HG03280 (cell line): ENCODE measurements at regions not wholly inside any gene's neighbourhood (a gene's known extent, or its start where the extent isn't known, plus 50 kb on each side); places are given as distances from the start of the nearest gene placed in this dataset.

Experiments used
- ATAC-seq: cut with Tn5 transposase; IDR thresholded peaks from one replicate; pipeline ENCODE4 v1.9.1; 2021; ENCODE audit warnings: mild to moderate bottlenecking, moderate library complexity; ENCODE audit not compliant: unreplicated experiment

DNA sequence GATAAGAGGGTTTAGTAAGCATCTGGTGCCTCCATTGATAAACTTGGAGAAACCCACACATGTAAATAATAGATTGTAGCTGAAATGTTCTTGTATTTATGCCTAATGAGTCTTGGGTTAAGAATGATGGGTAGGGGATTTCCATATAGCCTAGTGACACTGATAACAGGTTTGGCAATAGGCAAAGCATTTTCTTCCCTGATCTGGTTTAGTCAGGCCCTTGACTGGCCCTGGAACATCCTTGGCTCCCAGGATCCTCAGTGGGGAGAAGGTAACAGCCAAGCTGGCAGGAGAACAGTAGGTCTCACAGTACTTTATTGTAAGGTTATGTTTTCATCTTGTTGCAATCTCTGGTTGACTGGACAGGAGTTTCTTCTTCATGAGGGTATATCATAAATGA, 228.4 kb downstream of the DIPK2A start:
- ATAC-seq = no peak

DNA sequence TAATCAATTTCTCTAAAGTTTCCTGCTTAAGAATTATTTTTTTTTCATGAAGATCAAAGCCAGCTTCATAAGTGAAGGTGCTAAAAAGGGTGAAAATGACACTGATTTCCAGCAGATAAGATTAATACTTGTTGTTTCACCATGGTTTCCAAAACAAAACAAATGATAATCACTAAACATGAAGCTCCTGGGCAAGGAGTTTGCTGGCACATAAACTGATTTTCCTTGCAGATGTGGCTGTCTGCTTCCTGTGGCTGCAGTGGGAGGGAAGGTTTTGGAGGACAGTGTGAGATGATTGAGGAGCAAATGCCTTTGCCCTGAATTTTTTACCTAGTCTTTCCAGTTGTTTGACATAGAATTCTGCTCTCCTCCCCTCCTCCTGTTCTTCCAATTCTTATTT, 228.8 kb downstream of the DIPK2A start:
- ATAC-seq = no peak

DNA sequence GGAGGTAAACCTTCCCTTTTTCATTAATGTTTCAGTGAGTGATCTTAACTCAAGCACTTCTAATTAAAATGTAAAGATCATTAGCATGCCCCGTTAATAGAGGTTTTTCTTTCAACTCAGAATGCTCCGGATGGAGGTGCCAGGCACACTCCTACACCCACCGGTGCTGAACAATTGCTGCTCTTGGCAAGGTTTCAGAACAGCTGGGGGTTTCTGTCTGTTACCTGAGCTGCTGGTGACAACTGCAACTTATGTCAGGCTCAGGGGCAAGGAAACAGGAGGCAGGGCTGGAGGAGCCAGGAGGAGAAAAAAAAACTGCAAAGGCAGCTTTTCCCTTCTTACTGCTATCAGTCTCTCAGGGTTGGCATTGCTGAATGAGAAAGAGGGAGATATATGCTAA, 250.1 kb downstream of the DIPK2A start:
- no peak for ATAC-seq

GRCh38 chr3:144229330-144229729, 257.7 kb downstream of the DIPK2A start:
- ATAC-seq = no peak

GRCh38 chr3:144229953-144230352, 258.3 kb downstream of the DIPK2A start:
- ATAC-seq = no peak

GRCh38 chr3:144235489-144235888, 263.9 kb downstream of the DIPK2A start:
- ATAC-seq = no peak

GRCh38 chr3:144237351-144237750, 265.7 kb downstream of the DIPK2A start:
- ATAC-seq = no peak

- no peak for ATAC-seq
Observed at GRCh38 chr3:144241404-144241803, 269.8 kb downstream of the DIPK2A start.

DNA sequence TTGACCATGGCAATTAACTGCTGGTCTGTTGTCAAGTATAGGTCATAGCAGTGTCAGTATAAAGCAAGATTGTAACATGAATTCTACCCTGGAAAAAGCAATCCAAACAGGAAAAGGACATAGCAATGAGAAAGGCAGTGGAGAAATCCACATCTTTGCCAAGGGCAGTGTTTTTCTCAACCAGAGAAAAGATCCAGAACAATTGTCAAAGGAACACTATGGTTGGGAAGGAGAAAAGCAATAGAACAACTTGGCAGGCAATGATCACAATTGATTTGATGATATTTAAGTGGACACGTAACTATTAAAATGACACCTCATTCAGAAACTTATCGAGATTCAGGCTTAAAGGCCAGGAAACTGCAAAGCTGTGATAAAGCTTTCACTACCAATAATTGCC, 271.1 kb downstream of the DIPK2A start:
- no peak for ATAC-seq

- no peak for ATAC-seq
Observed at GRCh38 chr3:144244662-144245061, 273.0 kb downstream of the DIPK2A start.

DNA sequence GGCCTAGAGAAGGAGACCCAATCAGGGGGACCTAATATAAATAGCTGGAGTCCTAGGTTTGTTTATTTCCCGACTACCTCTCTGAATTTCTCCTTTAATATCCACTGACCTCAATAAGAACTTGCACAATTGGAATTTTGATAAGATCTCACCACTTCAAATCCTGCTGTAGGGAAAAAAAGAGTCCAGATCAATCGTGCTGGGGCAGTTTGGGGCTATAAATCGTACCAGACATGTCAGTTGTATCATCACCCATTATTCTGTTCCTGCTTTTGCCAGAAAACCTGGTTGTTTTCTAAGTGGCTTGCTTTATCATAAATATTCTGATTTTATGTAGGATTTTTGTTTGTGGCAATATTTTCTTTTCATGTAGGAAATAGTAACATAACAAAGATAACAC, 281.3 kb downstream of the DIPK2A start:
- ATAC-seq = no peak

DNA sequence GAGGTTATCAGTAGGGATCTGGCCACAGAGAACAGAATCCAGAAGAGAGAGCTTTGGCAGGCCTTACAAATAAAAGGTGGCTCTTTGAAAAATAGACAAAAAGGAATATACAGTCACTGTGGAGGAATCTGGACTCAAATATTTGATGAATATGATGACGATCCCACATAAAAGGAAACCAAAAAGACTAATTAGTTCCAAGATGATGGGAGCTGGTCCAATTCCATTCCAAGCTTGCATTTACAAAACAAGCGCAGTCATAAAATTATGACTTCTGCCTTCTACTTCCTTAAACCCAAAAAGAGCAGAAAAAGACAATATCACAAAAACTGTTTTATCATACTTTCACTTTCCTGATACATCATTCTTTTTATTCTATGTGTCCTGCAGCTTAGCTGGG, 285.8 kb downstream of the DIPK2A start:
- no peak for ATAC-seq

GRCh38 chr3:144259267-144259666, 287.6 kb downstream of the DIPK2A start:
- no peak for ATAC-seq

DNA sequence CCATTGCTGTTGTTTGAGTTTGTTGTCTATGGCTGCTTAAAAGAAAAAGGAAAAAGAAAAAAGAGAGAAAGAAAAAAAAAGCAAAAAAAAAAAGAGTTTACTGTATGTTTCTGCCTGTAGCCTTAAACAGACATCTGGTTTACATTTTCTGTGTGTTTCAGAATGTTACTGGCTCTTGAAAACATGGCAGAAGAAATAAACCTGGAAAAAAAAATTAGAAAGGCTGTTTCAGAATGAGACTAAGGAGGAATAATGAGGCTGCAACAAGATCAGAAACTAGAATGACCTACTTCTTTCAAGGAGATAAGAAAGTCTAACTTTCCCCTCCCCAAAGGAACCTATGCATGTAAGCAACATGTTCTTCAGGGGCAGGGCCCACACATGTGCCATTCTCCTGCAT, 292.1 kb downstream of the DIPK2A start:
- no peak for ATAC-seq

- no peak for ATAC-seq
Observed at GRCh38 chr3:144264350-144264749, 292.7 kb downstream of the DIPK2A start.

GRCh38 chr3:144264794-144265193, 293.2 kb downstream of the DIPK2A start:
- no peak for ATAC-seq

DNA sequence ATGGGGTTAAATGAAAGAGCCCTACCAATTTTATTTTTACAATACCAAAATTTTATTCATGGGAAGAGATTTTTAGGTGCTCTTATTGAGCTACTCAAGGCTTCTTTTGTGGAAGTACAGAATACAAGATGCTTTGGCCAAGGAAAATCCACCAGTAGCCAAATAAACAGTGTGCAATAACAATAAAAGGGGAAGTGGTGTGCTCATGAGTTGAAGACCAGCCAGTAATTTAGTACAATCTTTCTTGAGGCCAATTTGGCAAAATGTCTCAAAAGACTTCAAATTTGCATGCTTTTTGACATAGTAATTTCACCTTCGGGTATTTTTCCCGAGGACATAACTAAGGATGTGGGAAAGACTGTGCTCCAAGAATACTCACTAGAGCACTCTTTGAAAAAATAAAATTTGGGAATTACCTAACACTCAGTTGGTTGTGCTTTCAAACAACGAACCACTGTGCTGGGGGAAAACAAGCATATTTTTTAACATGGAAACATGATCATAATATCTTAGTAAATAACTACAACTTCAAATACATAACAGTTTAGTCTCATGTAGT, 294.0 kb downstream of the DIPK2A start:
- no peak for ATAC-seq

GRCh38 chr3:144270100-144270499, 298.5 kb downstream of the DIPK2A start:
- no peak for ATAC-seq

GRCh38 chr3:144272680-144273079, 301.1 kb downstream of the DIPK2A start:
- no peak for ATAC-seq

DNA sequence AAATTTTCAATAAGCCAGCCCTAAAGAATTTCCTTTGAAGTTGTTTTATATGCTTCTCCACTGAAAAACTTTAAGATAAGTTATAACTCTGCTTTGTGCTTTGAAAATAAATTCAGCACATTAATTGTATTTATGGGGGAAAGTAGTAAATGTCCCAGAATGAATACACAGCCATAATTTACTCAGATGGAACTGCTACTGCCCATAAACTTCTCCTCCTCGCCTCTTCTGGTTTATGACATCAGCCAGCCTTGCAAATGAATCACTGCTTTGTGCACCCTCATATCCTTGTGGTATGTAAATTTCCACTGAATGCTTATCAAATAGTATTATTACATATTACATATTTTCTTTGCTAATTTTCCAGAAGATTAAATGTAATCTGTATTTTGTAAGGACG, 302.0 kb downstream of the DIPK2A start:
- ATAC-seq = no peak

GRCh38 chr3:144275005-144275404, 303.4 kb downstream of the DIPK2A start:
- no peak for ATAC-seq

DNA sequence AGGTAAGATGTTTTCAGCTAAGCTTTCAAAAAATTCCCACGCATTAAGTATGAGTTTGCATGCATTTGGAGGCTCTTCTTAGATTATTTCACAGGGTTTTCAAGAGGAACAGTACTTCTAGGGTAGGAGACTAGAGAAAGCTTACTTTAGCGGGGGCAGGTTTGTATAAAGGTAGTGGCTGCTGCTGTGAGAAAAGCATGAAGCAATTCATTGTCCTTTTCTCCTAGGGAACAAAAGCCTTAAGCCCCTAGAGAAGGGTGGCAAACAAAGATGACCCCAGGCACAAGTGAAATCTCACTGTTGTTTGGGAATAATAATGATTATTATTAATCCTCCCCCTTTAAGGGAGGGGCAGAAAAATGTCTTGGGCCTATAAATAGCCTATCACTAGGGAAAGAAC, 310.7 kb downstream of the DIPK2A start:
- ATAC-seq = no peak

- no peak for ATAC-seq
Observed at GRCh38 chr3:144286235-144286910, 314.8 kb downstream of the DIPK2A start.
